K562 (cell line): ENCODE measurements at regions not wholly inside any gene's neighbourhood (a gene's known extent, or its start where the extent isn't known, plus 50 kb on each side); places are given as distances from the start of the nearest gene placed in this dataset.

Experiments
- ATAC-seq: fragments of 200-7000 bp; cut with Tn5 transposase; 3 replicates; pipeline ENCODE4 v1.9.1; 2020; ENCODE audit warnings: moderate library complexity
- BruUV-seq: library from RNA; stranded (reverse); fragments of 400-500 nt; replicated peaks from 2 replicates; lab custom pipeline; 2021; lab: Mats Ljungman, UMichigan
- CTCF ChIA-PET: fragments of 300-600 bp; formaldehyde crosslinking; extraction: SDS; loops from one replicate; lab custom pipeline; 2021; ENCODE audit warnings: low intra/inter-chr PET ratio; lab: Yijun Ruan, JAX
- POLR2A ChIA-PET: fragments of 300-600, 350-650 bp; sonication (Branson Sonifier 250); formaldehyde crosslinking; extraction: SDS; loops from one replicate; lab custom pipeline; 2021; ENCODE audit warnings: antibody characterized with exemption, inconsistent platforms; lab: Yijun Ruan, JAX
- DNase-seq, 4 experiments: peaks; one replicate each; pipeline versions ENCODE4 v3.0.0 to v3.0.0-alpha.2; 2011 to 2018; ENCODE audit warnings: low spot score in 3 of 4, mixed read lengths in 3 of 4; ENCODE audit errors: extremely low read depth in 1 of 4
- FAIRE-seq: peaks from 2 replicates; lab custom pipeline; 2011; peaks lifted over from hg19 to GRCh38; lab: Jason Lieb, UNC
- H2AFZ ChIP-seq: 2 replicates; pipeline ENCODE4 v1.6.0; 2011; ENCODE audit warnings: low read depth, low read length, control low read depth, inconsistent platforms
- H3K27ac ChIP-seq: fragments of 200-600 bp; 3 replicates; pipeline ENCODE4 v1.8.0; 2011; ENCODE audit warnings: low read depth, mild to moderate bottlenecking, control low read depth, inconsistent platforms, low read length, moderate library complexity, mixed read lengths; ENCODE audit errors: extremely low read depth
- H3K27me3 ChIP-seq, 2 experiments: fragments of 300-600 bp in 1 of 2; 2 replicates in 1 of 2; 3 replicates in 1 of 2; pipeline versions ENCODE4 v1.6.0 to v1.8.0; 2011; ENCODE audit warnings: inconsistent platforms in 2 of 2, low read length in 2 of 2, mild to moderate bottlenecking in 1 of 2, mixed read lengths in 1 of 2, moderate library complexity in 1 of 2; ENCODE audit not compliant: control insufficient read depth in 2 of 2, insufficient read depth in 2 of 2
- H3K36me3 ChIP-seq: fragments of 300-600 bp; 3 replicates; pipeline ENCODE4 v1.8.0; 2011; ENCODE audit warnings: mild to moderate bottlenecking, low read length, inconsistent platforms; ENCODE audit not compliant: control insufficient read depth, insufficient read depth
- H3K4me1 ChIP-seq, 2 experiments: fragments of 200-600 bp in 1 of 2; replicated peaks in 1 of 2; 2 replicates in 1 of 2; 3 replicates in 1 of 2; pipeline versions ENCODE4 v1.5.1 to v1.8.0; 2011; ENCODE audit warnings: inconsistent platforms in 2 of 2, low read length in 2 of 2, mild to moderate bottlenecking in 1 of 2, mixed read lengths in 1 of 2, moderate library complexity in 1 of 2; ENCODE audit not compliant: control insufficient read depth in 2 of 2, insufficient read depth in 2 of 2
- H3K4me2 ChIP-seq: 2 replicates; pipeline ENCODE4 v1.6.1; 2011; ENCODE audit warnings: low read length, control low read depth, inconsistent platforms, mixed read lengths; ENCODE audit not compliant: insufficient read depth
- H3K4me3 ChIP-seq: fragments of 200-600 bp; sonication (generic), shearing (Covaris generic); 2 replicates; pipeline ENCODE4 v1.5.1; 2016; ENCODE audit warnings: control low read depth, inconsistent platforms
- H3K79me2 ChIP-seq: fragments of 200-600 bp; 3 replicates; pipeline ENCODE4 v1.8.0; 2011; ENCODE audit warnings: low read length, inconsistent platforms; ENCODE audit not compliant: control insufficient read depth, insufficient read depth
- H3K9ac ChIP-seq, 2 experiments: 2 replicates each; pipeline versions ENCODE4 v1.6.0 to v1.6.1; 2011; ENCODE audit warnings: low read depth in 2 of 2, low read length in 2 of 2, control low read depth in 1 of 2, inconsistent platforms in 1 of 2, mild to moderate bottlenecking in 1 of 2, mixed read lengths in 1 of 2; ENCODE audit not compliant: insufficient read depth in 1 of 2
- H3K9me1 ChIP-seq: one replicate; pipeline ENCODE4 v1.6.0; 2011; ENCODE audit warnings: inconsistent platforms, mild to moderate bottlenecking, low read length, moderate library complexity; ENCODE audit not compliant: control insufficient read depth, insufficient read depth
- H3K9me3 ChIP-seq: replicated peaks from 2 replicates; pipeline ENCODE4 v1.5.1; 2011; ENCODE audit warnings: low read depth, low read length, inconsistent platforms; ENCODE audit not compliant: control insufficient read depth, insufficient read depth
- H4K20me1 ChIP-seq: replicated peaks from 2 replicates; pipeline ENCODE4 v1.6.1; 2011; ENCODE audit warnings: low read length, inconsistent platforms, mixed read lengths; ENCODE audit not compliant: control insufficient read depth, insufficient read depth
- CHD4 ChIP-seq: fragments of 200-600 bp; sonication (generic); IDR thresholded peaks from 3 replicates; pipeline ENCODE4 v1.6.1; 2012; ENCODE audit warnings: low read depth, mild to moderate bottlenecking, mixed read lengths, low read length, inconsistent platforms; ENCODE audit not compliant: insufficient read depth, insufficient replicate concordance, poor library complexity, severe bottlenecking
- DPF2 ChIP-seq: fragments of 450-650 bp; IDR thresholded peaks from 2 replicates; pipeline ENCODE4 v1.6.1; 2016
- ZC3H8 ChIP-seq: fragments of 450-650 bp; IDR thresholded peaks from 2 replicates; pipeline ENCODE4 v1.6.1; 2017
- ZNF212 ChIP-seq: fragments of 450-650 bp; formaldehyde crosslinking; IDR thresholded peaks from 2 replicates; pipeline ENCODE4 v1.4.0; 2020; ENCODE audit warnings: mild to moderate bottlenecking
- ZNF668 ChIP-seq: fragments of 250-450 bp; sonication (Bioruptor Pico); IDR thresholded peaks from 2 replicates; pipeline ENCODE4 v1.8.0; 2022; ENCODE audit warnings: mild to moderate bottlenecking, inconsistent platforms
- WGBS: fragments of 100-300 bp; shearing (Covaris generic); methylation state at CpG from one replicate; pipeline ENCODE4 v1.1.6; 2016; ENCODE audit warnings: low coverage, mixed read lengths; ENCODE audit not compliant: insufficient coverage; ENCODE audit errors: missing lambda C conversion rate; 5-methylcytosine and 5-hydroxymethylcytosine counted together
- in situ Hi-C: fragments of 300-500 bp; cut with MboI; formaldehyde crosslinking; loops from 4 replicates; pipeline ENCODE4 v1.15.0; 2018; ENCODE audit warnings: inconsistent platforms, mixed read lengths
- intact Hi-C: fragments of 100-400 bp; cut with micrococcal nuclease; formaldehyde crosslinking; loops from 2 replicates; pipeline ENCODE4 v1.14.2; 2022
- TF ChIP-seq, protein P1 (sequence below): fragments of 250-450 bp; sonication (Bioruptor Pico); IDR thresholded peaks from 2 replicates; pipeline ENCODE4 v1.8.0; 2022; ENCODE audit warnings: moderate library complexity, mild to moderate bottlenecking, inconsistent platforms
- TF ChIP-seq, protein P2 (sequence below): sonication (generic); formaldehyde crosslinking; IDR thresholded peaks from 2 replicates; pipeline ENCODE4 v1.8.1; 2022; ENCODE audit warnings: missing genetic modification reagents
- TF ChIP-seq, protein P3 (sequence below): fragments of 450-650 bp; IDR thresholded peaks from 2 replicates; pipeline ENCODE4 v1.6.1; 2016; ENCODE audit warnings: low read depth

DNA sequence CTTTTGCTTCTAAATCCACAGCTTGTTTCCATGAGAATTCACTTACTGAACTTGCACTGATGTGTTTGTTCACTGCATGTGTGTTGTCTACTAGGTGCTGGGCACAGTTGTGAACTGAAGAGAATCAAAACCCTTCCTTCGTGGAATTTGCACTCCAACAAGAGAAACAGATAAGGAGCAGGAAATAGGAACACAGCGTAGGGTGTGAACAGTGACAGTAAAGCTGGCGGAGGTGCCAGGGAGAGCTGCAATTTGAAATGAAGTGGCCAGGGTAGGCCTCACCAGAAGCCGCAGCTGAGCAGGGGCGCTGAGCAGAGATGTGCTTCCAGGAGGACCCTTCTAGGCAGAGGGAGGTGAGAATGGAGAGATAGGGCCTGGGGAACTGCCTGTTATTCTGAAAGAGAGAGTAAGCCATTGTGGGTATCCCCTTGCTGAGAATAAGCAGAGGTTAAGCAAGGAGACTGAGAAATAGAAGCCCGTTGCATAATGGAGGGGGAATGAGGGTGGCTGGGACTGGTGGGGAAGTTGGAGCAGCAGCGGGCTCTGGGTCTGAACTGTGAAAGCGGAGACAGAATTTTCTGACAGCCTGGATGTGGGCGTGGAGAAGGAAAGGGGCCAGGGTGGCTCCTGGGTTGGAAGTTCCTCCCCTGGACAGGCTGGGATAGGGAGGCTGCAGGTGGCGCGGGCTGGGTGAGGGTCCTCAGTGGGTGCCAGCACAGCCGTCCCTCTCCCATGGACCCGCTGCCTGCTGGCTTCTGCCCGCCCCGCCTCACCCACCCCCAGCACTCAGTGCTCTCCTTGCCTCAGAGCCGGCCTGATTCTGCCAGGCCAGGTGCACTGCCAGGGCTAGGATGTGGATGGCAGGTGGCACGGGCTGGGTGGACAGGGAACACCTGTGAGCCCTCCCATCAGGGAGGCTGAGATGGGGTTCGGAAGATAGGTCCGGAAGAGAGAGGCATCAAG is 114.7 kb upstream of the AFDN start:
- Histone ChIP-seq H3K79me2 (no peaks in the 10 kb centered on the region), H3K27ac (no peak overlapping the region), H4K20me1 (peaks cover 12% of the 10 kb centered on the region), H3K4me3 (no peak overlapping the region), H3K27me3 (peaks cover 71 to 73% of the 10 kb centered on the region in 2 experiments), H3K4me2 (no peak overlapping the region), H3K9ac (no peak overlapping the region), H2AFZ (no peak overlapping the region), H3K9me1 (no peaks in the 10 kb centered on the region), H3K36me3 (no peaks in the 10 kb centered on the region), H3K4me1 (peaks cover 0 to 4% of the 10 kb centered on the region in 2 experiments; a peak in 1 of 5 replicates), H3K9me3 (no peaks in the 10 kb centered on the region)
- BruUV-seq, result no TSS peak
- POLR2A ChIA-PET, result interaction anchor here (0.7 to 1.3 kb wide), 2 partner anchors 39 to 124 kb away, joined by 3 read pairs; no protein-coding TSS in a partner anchor
- no peak for TF ChIP-seq ZNF212 (CRISPR knock-in tag)
- no peak for TF ChIP-seq CHD4
- TF ChIP-seq ZC3H8, result no peak
- no peak for TF ChIP-seq DPF2
- TF ChIP-seq ZNF668 (CRISPR knock-in tag), result no peak
- TF ChIP-seq, protein P1, sequence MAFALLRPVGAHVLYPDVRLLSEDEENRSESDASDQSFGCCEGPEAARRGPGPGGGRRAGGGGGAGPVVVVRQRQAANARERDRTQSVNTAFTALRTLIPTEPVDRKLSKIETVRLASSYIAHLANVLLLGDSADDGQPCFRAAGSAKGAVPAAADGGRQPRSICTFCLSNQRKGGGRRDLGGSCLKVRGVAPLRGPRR (CRISPR knock-in tag), result no peak
- TF ChIP-seq, protein P2, sequence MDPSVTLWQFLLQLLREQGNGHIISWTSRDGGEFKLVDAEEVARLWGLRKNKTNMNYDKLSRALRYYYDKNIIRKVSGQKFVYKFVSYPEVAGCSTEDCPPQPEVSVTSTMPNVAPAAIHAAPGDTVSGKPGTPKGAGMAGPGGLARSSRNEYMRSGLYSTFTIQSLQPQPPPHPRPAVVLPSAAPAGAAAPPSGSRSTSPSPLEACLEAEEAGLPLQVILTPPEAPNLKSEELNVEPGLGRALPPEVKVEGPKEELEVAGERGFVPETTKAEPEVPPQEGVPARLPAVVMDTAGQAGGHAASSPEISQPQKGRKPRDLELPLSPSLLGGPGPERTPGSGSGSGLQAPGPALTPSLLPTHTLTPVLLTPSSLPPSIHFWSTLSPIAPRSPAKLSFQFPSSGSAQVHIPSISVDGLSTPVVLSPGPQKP (CRISPR knock-in tag), result no peak
- TF ChIP-seq, protein P3, sequence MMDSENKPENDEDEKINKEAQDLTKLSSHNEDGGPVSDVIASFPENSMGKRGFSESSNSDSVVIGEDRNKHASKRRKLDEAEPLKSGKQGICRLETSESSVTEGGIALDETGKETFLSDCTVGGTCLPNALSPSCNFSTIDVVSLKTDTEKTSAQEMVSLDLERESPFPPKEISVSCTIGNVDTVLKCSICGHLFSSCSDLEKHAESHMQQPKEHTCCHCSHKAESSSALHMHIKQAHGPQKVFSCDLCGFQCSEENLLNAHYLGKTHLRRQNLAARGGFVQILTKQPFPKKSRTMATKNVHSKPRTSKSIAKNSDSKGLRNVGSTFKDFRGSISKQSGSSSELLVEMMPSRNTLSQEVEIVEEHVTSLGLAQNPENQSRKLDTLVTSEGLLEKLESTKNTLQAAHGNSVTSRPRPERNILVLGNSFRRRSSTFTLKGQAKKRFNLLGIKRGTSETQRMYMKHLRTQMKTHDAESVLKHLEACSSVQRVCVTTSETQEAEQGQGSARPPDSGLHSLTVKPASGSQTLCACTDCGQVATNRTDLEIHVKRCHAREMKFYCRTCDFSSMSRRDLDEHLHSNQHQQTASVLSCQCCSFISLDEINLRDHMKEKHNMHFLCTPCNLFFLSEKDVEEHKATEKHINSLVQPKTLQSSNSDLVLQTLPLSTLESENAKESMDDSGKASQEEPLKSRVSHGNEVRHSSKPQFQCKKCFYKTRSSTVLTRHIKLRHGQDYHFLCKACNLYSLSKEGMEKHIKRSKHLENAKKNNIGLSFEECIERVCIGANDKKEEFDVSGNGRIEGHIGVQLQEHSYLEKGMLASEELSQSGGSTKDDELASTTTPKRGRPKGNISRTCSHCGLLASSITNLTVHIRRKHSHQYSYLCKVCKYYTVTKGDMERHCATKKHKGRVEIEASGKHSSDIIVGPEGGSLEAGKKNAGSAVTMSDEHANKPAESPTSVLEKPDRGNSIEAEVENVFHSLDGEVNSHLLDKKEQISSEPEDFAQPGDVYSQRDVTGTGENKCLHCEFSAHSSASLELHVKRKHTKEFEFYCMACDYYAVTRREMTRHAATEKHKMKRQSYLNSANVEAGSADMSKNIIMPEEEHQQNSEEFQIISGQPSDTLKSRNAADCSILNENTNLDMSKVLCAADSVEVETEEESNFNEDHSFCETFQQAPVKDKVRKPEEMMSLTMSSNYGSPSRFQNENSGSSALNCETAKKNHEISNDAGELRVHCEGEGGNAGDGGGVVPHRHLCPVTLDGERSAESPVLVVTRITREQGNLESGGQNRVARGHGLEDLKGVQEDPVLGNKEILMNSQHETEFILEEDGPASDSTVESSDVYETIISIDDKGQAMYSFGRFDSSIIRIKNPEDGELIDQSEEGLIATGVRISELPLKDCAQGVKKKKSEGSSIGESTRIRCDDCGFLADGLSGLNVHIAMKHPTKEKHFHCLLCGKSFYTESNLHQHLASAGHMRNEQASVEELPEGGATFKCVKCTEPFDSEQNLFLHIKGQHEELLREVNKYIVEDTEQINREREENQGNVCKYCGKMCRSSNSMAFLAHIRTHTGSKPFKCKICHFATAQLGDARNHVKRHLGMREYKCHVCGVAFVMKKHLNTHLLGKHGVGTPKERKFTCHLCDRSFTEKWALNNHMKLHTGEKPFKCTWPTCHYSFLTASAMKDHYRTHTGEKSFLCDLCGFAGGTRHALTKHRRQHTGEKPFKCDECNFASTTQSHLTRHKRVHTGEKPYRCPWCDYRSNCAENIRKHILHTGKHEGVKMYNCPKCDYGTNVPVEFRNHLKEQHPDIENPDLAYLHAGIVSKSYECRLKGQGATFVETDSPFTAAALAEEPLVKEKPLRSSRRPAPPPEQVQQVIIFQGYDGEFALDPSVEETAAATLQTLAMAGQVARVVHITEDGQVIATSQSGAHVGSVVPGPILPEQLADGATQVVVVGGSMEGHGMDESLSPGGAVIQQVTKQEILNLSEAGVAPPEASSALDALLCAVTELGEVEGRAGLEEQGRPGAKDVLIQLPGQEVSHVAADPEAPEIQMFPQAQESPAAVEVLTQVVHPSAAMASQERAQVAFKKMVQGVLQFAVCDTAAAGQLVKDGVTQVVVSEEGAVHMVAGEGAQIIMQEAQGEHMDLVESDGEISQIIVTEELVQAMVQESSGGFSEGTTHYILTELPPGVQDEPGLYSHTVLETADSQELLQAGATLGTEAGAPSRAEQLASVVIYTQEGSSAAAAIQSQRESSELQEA, result no peak
- in situ Hi-C loops, result no loop called here
- DNase-seq (no peak), ATAC-seq (no peak), FAIRE-seq (no peak)
- intact Hi-C loops, result no loop called here
- WGBS, result 2% methylated on average over 17 of the region's 19 CpGs
- CTCF ChIA-PET, result no interaction called here
